ENCODE measurements at regions not wholly inside any gene's neighbourhood (a gene's known extent, or its start where the extent isn't known, plus 50 kb on each side); places are given as distances from the start of the nearest gene placed in this dataset.
"Not testable (repeated sequence)": the region's sequence is repeated elsewhere in the genome, so short reads cannot be mapped to it uniquely, and the experiment has no call there.

DNA sequence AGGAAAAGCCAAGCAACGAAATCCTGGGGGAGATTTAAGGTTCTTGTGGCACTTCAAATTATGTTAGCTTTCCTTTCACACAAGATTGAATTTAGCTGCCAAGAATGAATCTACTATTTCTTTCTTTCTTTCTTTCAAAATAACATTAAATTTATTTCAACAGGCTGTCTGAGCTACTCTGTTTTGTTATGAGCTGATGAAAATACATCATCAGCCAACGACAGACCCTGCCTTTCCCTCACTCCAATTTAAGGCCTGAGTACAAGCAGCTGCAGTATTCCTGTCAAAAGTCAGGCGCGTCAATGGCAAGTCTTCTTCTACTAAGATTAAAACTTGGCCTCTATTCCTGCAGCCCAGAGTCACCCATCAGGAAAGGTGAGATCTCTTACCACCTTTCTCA lies 347.7 kb upstream of the FLRT2 start:
- Mint-ChIP-seq H3K27me3 (no peaks in the 10 kb centered on the region), H3K36me3 (no peaks in the 10 kb centered on the region), H3K4me1 (no peaks in the 10 kb centered on the region), H3K9me3 (peaks cover 0 to 18% (median 9%) of the 10 kb centered on the region in 7 donors), H3K27ac (no peak overlapping the region), H3K4me3 (no peak overlapping the region)
- H3K4me3 ChIP-seq (ENCODE audit: low read depth, low read length) = no peak overlapping the region
- H3K27ac ChIP-seq (ENCODE audit: insufficient read depth, low read length, poor library complexity, severe bottlenecking) = no peak overlapping the region
- H3K4me1 ChIP-seq (ENCODE audit: control insufficient read depth, insufficient read depth, low read length, poor library complexity, severe bottlenecking) = no peaks in the 10 kb centered on the region
- no peaks in the 10 kb centered on the region for H3K27me3 ChIP-seq (ENCODE audit: control insufficient read depth, insufficient read depth, low read length)
- DNase-seq (no peak), ATAC-seq (ENCODE audit: low read depth in 2 of 2) (no peak)
- H3K9me3 ChIP-seq (ENCODE audit: control insufficient read depth in 2 of 2, low read length in 2 of 2) = peaks cover 0 to 5% of the 10 kb centered on the region in 2 experiments
- no peaks in the 10 kb centered on the region for H3K36me3 ChIP-seq (ENCODE audit: control insufficient read depth, insufficient read depth, low read length)

DNA sequence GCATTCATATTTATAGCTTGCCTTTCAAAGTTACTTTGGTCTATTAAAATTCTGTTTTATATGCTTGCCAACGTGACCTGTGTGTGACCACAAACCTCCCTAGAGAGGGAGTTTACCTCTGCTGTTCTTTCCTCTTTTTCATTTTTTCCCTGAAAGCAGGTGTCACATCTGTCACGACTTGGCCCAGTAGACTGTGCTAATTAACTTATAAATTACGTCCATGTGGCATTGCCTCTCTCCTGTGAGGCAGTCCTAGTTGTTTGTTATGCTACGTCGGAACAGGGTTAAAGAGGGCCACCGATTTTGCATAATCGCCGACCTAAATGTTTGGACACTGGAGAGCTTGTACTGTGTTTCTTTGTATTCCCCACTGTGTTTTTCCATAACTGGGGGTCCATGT lies 343.9 kb upstream of the FLRT2 start:
- H3K27me3 Mint-ChIP-seq = no peaks in the 10 kb centered on the region
- Histone ChIP-seq H3K9me3 (ENCODE audit: control insufficient read depth in 2 of 2, low read length in 2 of 2) (peaks cover 3 to 5% of the 10 kb centered on the region in 2 experiments), H3K36me3 (ENCODE audit: control insufficient read depth, insufficient read depth, low read length) (no peaks in the 10 kb centered on the region), H3K4me3 (ENCODE audit: low read depth, low read length) (no peak overlapping the region), H3K4me1 (ENCODE audit: control insufficient read depth, insufficient read depth, low read length, poor library complexity, severe bottlenecking) (no peaks in the 10 kb centered on the region), H3K27me3 (ENCODE audit: control insufficient read depth, insufficient read depth, low read length) (no peaks in the 10 kb centered on the region), H3K27ac (ENCODE audit: insufficient read depth, low read length, poor library complexity, severe bottlenecking) (no peak overlapping the region)
- ATAC-seq (ENCODE audit: low read depth in 2 of 2) (no peak), DNase-seq (no peak)
- no peaks in the 10 kb centered on the region for H3K36me3 Mint-ChIP-seq
- no peaks in the 10 kb centered on the region for H3K4me1 Mint-ChIP-seq
- H3K9me3 Mint-ChIP-seq = peaks cover 0 to 20% (median 6%) of the 10 kb centered on the region in 7 donors
- no peak overlapping the region for H3K27ac Mint-ChIP-seq
- H3K4me3 Mint-ChIP-seq = no peak overlapping the region

DNA sequence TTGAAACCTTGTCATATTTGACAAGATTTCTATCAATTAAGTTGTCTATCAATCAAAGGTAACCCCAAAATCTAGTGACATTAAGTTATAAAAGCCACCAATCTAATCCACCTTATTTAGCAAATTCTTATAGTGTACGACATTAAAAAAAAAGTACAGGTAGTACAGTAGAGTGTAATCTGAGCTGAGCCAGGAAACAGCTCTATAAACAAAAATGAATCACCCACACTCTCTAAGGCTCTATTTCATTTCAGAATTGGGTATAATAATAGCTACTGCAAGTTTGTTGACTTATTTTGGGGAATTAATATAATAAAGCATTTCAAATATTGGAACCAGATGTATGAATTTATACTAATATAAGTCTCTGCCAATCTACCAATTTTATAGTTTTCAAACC lies 342.4 kb upstream of the FLRT2 start:
- no peak overlapping the region for H3K27ac Mint-ChIP-seq
- no peak for DNase-seq
- ATAC-seq (ENCODE audit: low read depth in 2 of 2) = no peak
- H3K27ac ChIP-seq (ENCODE audit: insufficient read depth, low read length, poor library complexity, severe bottlenecking) = no peak overlapping the region
- H3K4me3 ChIP-seq (ENCODE audit: low read depth, low read length) = no peak overlapping the region
- no peak overlapping the region for H3K4me3 Mint-ChIP-seq
- H3K27me3 ChIP-seq (ENCODE audit: control insufficient read depth, insufficient read depth, low read length) = no peaks in the 10 kb centered on the region
- peaks cover 0 to 20% (median 5%) of the 10 kb centered on the region in 7 donors for H3K9me3 Mint-ChIP-seq
- H3K36me3 ChIP-seq (ENCODE audit: control insufficient read depth, insufficient read depth, low read length) = no peaks in the 10 kb centered on the region
- H3K27me3 Mint-ChIP-seq = no peaks in the 10 kb centered on the region
- H3K36me3 Mint-ChIP-seq = no peaks in the 10 kb centered on the region
- no peaks in the 10 kb centered on the region for H3K4me1 ChIP-seq (ENCODE audit: control insufficient read depth, insufficient read depth, low read length, poor library complexity, severe bottlenecking)
- no peaks in the 10 kb centered on the region for H3K4me1 Mint-ChIP-seq
- H3K9me3 ChIP-seq (ENCODE audit: control insufficient read depth in 2 of 2, low read length in 2 of 2) = peaks cover 3 to 4% of the 10 kb centered on the region in 2 experiments

DNA sequence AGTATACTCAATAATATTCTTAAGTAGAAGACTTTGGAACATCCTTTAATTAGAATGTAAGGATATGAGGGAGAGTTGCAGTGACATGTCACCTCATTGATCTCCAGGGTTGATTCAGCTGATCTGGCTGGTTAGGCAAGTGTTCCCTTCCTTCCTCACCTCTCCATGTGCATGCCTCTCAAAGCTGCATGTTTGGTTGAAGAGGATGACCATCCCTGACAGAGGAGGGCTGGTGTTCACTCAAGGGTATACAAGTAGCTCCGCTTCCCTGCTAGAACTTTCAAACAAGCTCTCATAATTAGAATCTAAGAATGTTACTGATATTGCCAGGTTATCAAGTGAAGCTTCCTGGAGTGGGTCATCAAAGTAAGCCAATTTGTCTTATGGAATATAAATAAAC lies 341.1 kb upstream of the FLRT2 start:
- DNase-seq = no peak

DNA sequence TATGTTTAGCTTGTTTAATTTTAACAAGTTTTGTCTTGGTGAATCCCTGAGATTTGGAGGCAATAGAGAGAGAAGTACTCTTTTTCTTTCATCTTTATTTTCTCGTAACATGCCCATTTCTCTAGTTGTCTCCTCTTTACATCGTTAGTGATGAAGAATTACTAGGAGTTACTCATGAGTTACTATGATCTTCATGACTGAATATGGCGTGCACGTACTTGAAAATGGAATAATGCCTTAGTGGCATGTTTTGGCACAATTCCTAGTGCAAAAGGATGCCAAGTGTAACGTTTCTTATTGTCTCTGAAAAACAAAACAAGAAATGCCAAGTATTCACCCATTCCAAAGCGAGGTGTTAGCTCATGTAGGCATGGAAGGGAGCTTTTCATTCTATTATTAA lies 340.7 kb upstream of the FLRT2 start:
- not testable (repeated sequence) for H3K27me3 ChIP-seq (ENCODE audit: control insufficient read depth, insufficient read depth, low read length); H3K9me3 ChIP-seq (ENCODE audit: control insufficient read depth in 2 of 2, low read length in 2 of 2); H3K4me3 Mint-ChIP-seq; H3K4me1 ChIP-seq (ENCODE audit: control insufficient read depth, insufficient read depth, low read length, poor library complexity, severe bottlenecking); ATAC-seq (ENCODE audit: low read depth in 2 of 2); H3K36me3 Mint-ChIP-seq; H3K27ac ChIP-seq (ENCODE audit: insufficient read depth, low read length, poor library complexity, severe bottlenecking); DNase-seq; H3K27ac Mint-ChIP-seq; H3K36me3 ChIP-seq (ENCODE audit: control insufficient read depth, insufficient read depth, low read length); H3K4me1 Mint-ChIP-seq; H3K27me3 Mint-ChIP-seq; H3K4me3 ChIP-seq (ENCODE audit: low read depth, low read length)
- H3K9me3 Mint-ChIP-seq = peaks cover under 1 to 22% (median 4%) of the 10 kb centered on the region in 7 donors

More for the DNA sequence above, 341.1 kb upstream of the FLRT2 start:
- no peak overlapping the region for H3K27ac ChIP-seq (ENCODE audit: insufficient read depth, low read length, poor library complexity, severe bottlenecking)
- Mint-ChIP-seq H3K4me1 (no peaks in the 10 kb centered on the region), H3K36me3 (no peaks in the 10 kb centered on the region), H3K9me3 (peaks cover 0 to 26% (median 6%) of the 10 kb centered on the region in 7 donors), H3K27ac (no peak overlapping the region), H3K4me3 (no peak overlapping the region), H3K27me3 (no peaks in the 10 kb centered on the region)
- no peaks in the 10 kb centered on the region for H3K36me3 ChIP-seq (ENCODE audit: control insufficient read depth, insufficient read depth, low read length)
- no peak overlapping the region for H3K4me3 ChIP-seq (ENCODE audit: low read depth, low read length)
- H3K9me3 ChIP-seq (ENCODE audit: control insufficient read depth in 2 of 2, low read length in 2 of 2) = peaks cover 2 to 6% of the 10 kb centered on the region in 2 experiments
- no peaks in the 10 kb centered on the region for H3K27me3 ChIP-seq (ENCODE audit: control insufficient read depth, insufficient read depth, low read length)
- H3K4me1 ChIP-seq (ENCODE audit: control insufficient read depth, insufficient read depth, low read length, poor library complexity, severe bottlenecking) = no peaks in the 10 kb centered on the region
- ATAC-seq (ENCODE audit: low read depth in 2 of 2) = no peak

DNA sequence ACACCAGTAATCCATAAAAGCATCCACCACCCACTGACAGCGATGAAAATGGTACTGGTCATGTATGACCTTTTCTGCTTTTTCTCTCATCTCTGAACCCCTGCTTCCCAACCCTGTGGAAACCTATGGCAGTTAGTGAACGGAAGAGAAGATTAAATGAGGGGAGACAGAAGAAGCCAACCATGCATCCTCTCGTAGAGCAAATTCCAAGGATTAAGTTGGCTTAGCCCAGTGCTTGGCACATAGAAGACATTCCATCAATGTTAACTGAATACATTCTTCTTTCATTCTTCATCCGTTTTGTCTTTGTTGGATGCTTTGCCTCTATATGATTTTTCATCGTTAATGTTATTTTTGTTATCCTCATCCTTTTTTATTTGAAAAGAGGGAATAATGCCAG lies 339.7 kb upstream of the FLRT2 start:
- no peak for ATAC-seq (ENCODE audit: low read depth in 2 of 2)
- H3K4me3 Mint-ChIP-seq = no peak overlapping the region
- H3K36me3 Mint-ChIP-seq = no peaks in the 10 kb centered on the region

DNA sequence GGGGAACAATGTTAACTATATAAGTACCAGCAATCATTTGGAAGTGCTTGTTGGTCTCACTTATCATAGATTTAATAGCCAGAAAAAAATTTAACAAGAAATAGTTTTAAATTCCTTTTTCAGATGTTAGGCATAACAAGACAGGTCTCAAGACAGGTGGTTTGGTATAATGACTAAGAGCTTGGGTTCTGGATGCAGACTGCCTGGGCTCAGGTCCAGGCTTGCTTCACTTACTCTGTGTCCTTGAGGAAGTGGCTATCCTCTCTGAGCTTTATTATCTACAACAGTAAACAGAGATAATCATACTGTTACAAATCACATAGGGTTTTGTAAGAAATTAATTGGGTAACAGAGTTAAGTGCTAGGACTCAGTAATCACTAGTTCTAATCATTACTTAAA lies 338.0 kb upstream of the FLRT2 start:
- no peaks in the 10 kb centered on the region for H3K4me1 ChIP-seq (ENCODE audit: control insufficient read depth, insufficient read depth, low read length, poor library complexity, severe bottlenecking)
- no peaks in the 10 kb centered on the region for H3K36me3 Mint-ChIP-seq

More for the DNA sequence above, 339.7 kb upstream of the FLRT2 start:
- Histone ChIP-seq H3K4me1 (ENCODE audit: control insufficient read depth, insufficient read depth, low read length, poor library complexity, severe bottlenecking) (no peaks in the 10 kb centered on the region), H3K36me3 (ENCODE audit: control insufficient read depth, insufficient read depth, low read length) (no peaks in the 10 kb centered on the region), H3K27ac (ENCODE audit: insufficient read depth, low read length, poor library complexity, severe bottlenecking) (no peak overlapping the region), H3K4me3 (ENCODE audit: low read depth, low read length) (no peak overlapping the region), H3K27me3 (ENCODE audit: control insufficient read depth, insufficient read depth, low read length) (no peaks in the 10 kb centered on the region), H3K9me3 (ENCODE audit: control insufficient read depth in 2 of 2, low read length in 2 of 2) (peaks cover 0 to 6% of the 10 kb centered on the region in 2 experiments)
- H3K27ac Mint-ChIP-seq = no peak overlapping the region
- no peaks in the 10 kb centered on the region for H3K27me3 Mint-ChIP-seq
- peaks cover 2 to 23% (median 8%) of the 10 kb centered on the region in 7 donors for H3K9me3 Mint-ChIP-seq
- DNase-seq = no peak
- H3K4me1 Mint-ChIP-seq = no peaks in the 10 kb centered on the region

DNA sequence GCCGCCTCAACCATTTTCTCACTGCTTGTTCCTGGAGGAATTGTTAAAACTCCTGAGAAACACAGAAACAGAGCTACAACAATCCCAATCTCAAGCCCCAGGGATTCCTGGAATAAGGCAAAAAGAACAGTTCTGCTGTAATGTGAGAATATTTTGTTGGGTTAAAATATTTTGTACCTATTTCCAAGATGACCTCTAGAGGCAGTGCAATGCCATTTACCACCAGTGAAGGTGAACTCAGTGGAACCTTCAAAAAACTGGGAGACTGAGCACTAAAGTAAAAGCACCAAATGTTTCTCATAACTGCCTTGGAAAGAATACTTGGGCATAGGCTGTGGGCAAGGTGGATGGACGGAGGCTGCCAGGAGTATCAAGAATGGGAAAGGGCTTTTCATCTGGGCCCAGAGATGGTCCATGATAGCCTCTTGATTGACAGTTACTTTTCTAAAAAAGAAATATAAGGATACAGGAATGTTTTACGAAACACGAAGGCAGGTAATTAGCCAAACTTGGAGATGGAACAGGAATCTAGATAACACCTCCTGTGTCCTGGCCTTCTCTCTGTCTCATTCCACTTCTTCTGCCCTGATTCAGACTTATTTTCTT lies 334.0 kb upstream of the FLRT2 start:
- Mint-ChIP-seq H3K4me3 (no peak overlapping the region), H3K4me1 (no peaks in the 10 kb centered on the region), H3K9me3 (peaks cover 6 to 22% (median 9%) of the 10 kb centered on the region in 7 donors), H3K27ac (no peak overlapping the region), H3K36me3 (no peaks in the 10 kb centered on the region), H3K27me3 (no peaks in the 10 kb centered on the region)
- no peak for ATAC-seq (ENCODE audit: low read depth in 2 of 2)
- Histone ChIP-seq H3K4me3 (ENCODE audit: low read depth, low read length) (no peak overlapping the region), H3K4me1 (ENCODE audit: control insufficient read depth, insufficient read depth, low read length, poor library complexity, severe bottlenecking) (no peaks in the 10 kb centered on the region), H3K27ac (ENCODE audit: insufficient read depth, low read length, poor library complexity, severe bottlenecking) (no peak overlapping the region), H3K27me3 (ENCODE audit: control insufficient read depth, insufficient read depth, low read length) (no peaks in the 10 kb centered on the region), H3K9me3 (ENCODE audit: control insufficient read depth in 2 of 2, low read length in 2 of 2) (peaks cover 0 to 4% of the 10 kb centered on the region in 2 experiments), H3K36me3 (ENCODE audit: control insufficient read depth, insufficient read depth, low read length) (no peaks in the 10 kb centered on the region)
- no peak for DNase-seq

More for the DNA sequence above, 338.0 kb upstream of the FLRT2 start:
- no peak overlapping the region for H3K27ac Mint-ChIP-seq
- Histone ChIP-seq H3K27ac (ENCODE audit: insufficient read depth, low read length, poor library complexity, severe bottlenecking) (no peak overlapping the region), H3K4me3 (ENCODE audit: low read depth, low read length) (no peak overlapping the region), H3K36me3 (ENCODE audit: control insufficient read depth, insufficient read depth, low read length) (no peaks in the 10 kb centered on the region), H3K27me3 (ENCODE audit: control insufficient read depth, insufficient read depth, low read length) (no peaks in the 10 kb centered on the region), H3K9me3 (ENCODE audit: control insufficient read depth in 2 of 2, low read length in 2 of 2) (peaks cover 0 to 6% of the 10 kb centered on the region in 2 experiments)
- peaks cover 6 to 30% (median 10%) of the 10 kb centered on the region in 7 donors for H3K9me3 Mint-ChIP-seq
- no peak overlapping the region for H3K4me3 Mint-ChIP-seq
- H3K27me3 Mint-ChIP-seq = no peaks in the 10 kb centered on the region
- ATAC-seq (ENCODE audit: low read depth in 2 of 2) = no peak
- H3K4me1 Mint-ChIP-seq = no peaks in the 10 kb centered on the region
- no peak for DNase-seq
